ENCODE measurements at regions not wholly inside any gene's neighbourhood (a gene's known extent, or its start where the extent isn't known, plus 50 kb on each side); places are given as distances from the start of the nearest gene placed in this dataset.

GRCh38 chr5:93891491-93892480 lies 150.4 kb upstream of the POU5F2 start:
- DNase-seq: no peak
- Mint-ChIP-seq H3K27ac (no peak overlapping the region), H3K9me3 (no peaks in the 10 kb centered on the region), H3K4me1 (peaks cover 5% of the 10 kb centered on the region), H3K4me3 (no peak overlapping the region), H3K27me3 (no peaks in the 10 kb centered on the region)
- no peak for ATAC-seq

DNA sequence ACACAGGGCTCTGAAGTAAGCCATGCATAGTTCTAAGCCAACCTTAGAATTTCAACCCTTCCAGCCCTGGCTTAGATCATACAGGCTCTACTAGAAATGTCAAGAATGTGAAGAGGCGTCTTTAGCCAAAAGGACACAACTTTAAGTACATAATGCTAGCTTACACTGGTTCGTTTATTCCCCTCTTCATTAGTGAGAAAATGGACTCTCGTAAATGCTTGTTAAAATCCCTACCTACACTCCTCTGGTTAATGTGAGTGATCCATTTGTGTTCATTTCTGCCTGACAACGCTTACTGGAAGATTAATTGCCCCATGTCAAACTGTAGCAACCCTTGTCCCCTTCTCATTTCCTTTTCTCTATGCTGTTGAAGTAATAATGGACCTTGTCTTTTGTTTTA lies 149.3 kb upstream of the POU5F2 start:
- H3K9me3 Mint-ChIP-seq: no peaks in the 10 kb centered on the region
- peaks cover 12% of the 10 kb centered on the region for H3K4me1 Mint-ChIP-seq
- ATAC-seq: no peak
- no peak overlapping the region for H3K27ac Mint-ChIP-seq
- H3K4me3 Mint-ChIP-seq: no peak overlapping the region
- no peak for DNase-seq
- no peaks in the 10 kb centered on the region for H3K27me3 Mint-ChIP-seq

GRCh38 chr5:93887678-93888077 lies 146.3 kb upstream of the POU5F2 start:
- ATAC-seq: no peak
- H3K27ac Mint-ChIP-seq: no peak overlapping the region
- no peak for DNase-seq
- peaks cover 12% of the 10 kb centered on the region for H3K4me1 Mint-ChIP-seq
- no peak overlapping the region for H3K4me3 Mint-ChIP-seq
- H3K9me3 Mint-ChIP-seq: no peaks in the 10 kb centered on the region
- H3K27me3 Mint-ChIP-seq: no peaks in the 10 kb centered on the region

DNA sequence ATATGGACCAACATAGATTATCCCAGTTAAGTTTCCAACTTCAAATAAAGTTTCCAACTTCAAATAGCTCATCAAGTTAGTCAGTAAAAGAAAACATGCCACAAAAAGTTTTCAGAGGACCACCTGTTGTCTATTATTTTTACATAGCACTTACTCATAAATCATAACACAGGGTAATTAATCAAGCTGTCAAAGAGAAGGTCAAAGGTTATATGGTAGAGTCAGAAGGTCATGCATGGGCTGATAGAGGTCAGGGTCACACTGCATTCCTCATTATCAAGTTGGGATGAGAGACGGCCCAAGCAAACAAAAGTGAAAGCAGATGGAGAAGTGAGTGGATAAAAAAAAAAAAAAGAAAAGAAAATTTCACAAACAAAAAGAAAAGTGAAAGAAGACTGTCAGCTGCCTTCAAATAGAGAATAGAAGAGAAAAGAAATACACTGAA lies 145.5 kb upstream of the POU5F2 start:
- DNase-seq (no peak), ATAC-seq (no peak)
- H3K4me1 Mint-ChIP-seq: peaks cover 12% of the 10 kb centered on the region
- peak overlapping the region; percentile 36 to 58 for H3K4me3 Mint-ChIP-seq
- H3K27me3 Mint-ChIP-seq: no peaks in the 10 kb centered on the region
- no peaks in the 10 kb centered on the region for H3K9me3 Mint-ChIP-seq
- H3K27ac Mint-ChIP-seq: no peak overlapping the region

DNA sequence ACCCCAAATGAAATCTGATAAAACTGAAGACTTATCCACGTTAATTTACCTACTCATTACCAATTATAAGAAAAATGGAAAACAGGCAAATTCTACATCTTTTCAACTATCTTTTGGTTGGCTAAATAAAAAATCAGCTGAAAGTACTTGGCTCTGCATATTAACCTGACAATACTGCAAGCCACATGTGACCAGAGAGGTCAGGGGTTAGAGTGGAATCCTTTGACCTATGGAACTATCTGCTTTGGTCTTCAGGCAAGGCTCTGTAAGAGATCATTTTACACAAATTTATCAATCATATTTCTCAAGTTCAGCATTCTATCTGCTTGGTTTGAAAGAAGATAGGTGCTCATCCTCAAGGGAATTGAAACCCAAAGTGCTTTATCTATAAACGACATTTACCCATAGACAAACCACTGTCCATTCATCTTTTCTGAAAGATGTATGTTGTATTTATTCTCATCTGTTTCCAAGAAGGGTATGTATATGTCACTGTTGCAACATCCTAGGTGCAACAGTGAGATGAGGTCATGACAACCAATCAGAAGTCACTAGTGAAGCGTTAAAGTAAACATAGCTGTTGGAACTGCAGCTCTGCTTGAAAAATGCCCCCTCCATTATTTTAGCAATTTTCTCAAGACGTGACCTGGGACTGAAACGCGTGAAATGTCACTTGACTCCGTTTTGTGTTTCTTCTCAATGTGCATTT lies 144.9 kb upstream of the POU5F2 start:
- ATAC-seq: no peak
- Mint-ChIP-seq H3K27me3 (no peaks in the 10 kb centered on the region), H3K27ac (no peak overlapping the region), H3K4me1 (peaks cover 12% of the 10 kb centered on the region), H3K9me3 (no peaks in the 10 kb centered on the region), H3K4me3 (peak overlapping the region in 1 of 2 donors; percentile 36)
- DNase-seq: no peak

- no peak for DNase-seq
- Mint-ChIP-seq H3K27ac (no peak overlapping the region), H3K27me3 (no peaks in the 10 kb centered on the region), H3K9me3 (no peaks in the 10 kb centered on the region), H3K4me3 (no peak overlapping the region), H3K4me1 (peaks cover 12% of the 10 kb centered on the region)
- ATAC-seq: no peak
Observed at GRCh38 chr5:93884254-93884653, 142.9 kb upstream of the POU5F2 start.

DNA sequence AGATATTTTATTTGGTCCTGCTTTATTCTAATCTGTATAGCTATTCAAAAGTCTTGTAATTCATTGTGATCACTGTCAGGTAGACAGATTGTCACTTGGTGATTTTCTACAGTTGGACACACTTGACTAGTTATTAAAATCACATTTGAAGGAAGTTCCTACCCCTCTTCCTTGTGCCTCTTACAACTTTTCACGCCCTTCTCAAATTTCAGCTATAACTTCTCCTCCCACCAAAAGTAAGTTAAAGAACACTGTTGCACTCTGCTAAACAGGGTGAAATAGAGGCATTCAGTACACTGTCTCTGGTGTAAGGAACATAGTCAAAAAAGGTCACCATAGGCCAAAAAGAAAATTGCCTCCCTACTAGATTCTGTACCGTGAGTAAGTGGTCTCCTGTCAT lies 142.1 kb upstream of the POU5F2 start:
- H3K27ac Mint-ChIP-seq: no peak overlapping the region
- H3K9me3 Mint-ChIP-seq: no peaks in the 10 kb centered on the region
- DNase-seq (no peak), ATAC-seq (no peak)
- no peak overlapping the region for H3K4me3 Mint-ChIP-seq
- H3K4me1 Mint-ChIP-seq: peaks cover 12% of the 10 kb centered on the region
- no peaks in the 10 kb centered on the region for H3K27me3 Mint-ChIP-seq

- H3K4me3 Mint-ChIP-seq: no peak overlapping the region
- H3K4me1 Mint-ChIP-seq: peaks cover 15% of the 10 kb centered on the region
- H3K9me3 Mint-ChIP-seq: no peaks in the 10 kb centered on the region
- no peaks in the 10 kb centered on the region for H3K27me3 Mint-ChIP-seq
- DNase-seq (no peak), ATAC-seq (no peak)
- no peak overlapping the region for H3K27ac Mint-ChIP-seq
Observed at GRCh38 chr5:93875693-93876092, 134.3 kb upstream of the POU5F2 start.

DNA sequence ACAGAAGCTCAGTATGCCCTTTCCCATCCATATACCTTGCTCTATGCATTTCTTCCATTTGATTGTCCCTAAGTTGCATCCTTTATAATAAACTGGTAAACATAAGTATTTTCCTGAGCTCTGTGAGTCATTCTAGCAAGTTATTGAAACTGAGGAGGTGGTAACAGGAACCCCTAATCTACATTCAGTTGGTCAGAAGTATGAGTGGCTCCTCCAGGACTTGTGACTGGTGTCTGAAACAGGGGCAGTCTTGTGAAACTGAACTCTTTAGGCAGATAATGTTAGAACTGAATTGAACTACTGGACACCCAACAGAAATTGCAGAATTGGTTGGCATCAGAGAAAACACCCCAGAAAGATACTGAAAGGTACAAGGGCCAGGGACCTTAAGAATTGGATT lies 133.1 kb upstream of the POU5F2 start:
- no peak for DNase-seq
- H3K27ac Mint-ChIP-seq: no peak overlapping the region
- peak overlapping the region in 1 of 2 donors; percentile 55 for H3K4me3 Mint-ChIP-seq
- H3K27me3 Mint-ChIP-seq: no peaks in the 10 kb centered on the region
- no peaks in the 10 kb centered on the region for H3K9me3 Mint-ChIP-seq
- H3K4me1 Mint-ChIP-seq: peaks cover 15% of the 10 kb centered on the region
- ATAC-seq: peak; percentile 86

DNA sequence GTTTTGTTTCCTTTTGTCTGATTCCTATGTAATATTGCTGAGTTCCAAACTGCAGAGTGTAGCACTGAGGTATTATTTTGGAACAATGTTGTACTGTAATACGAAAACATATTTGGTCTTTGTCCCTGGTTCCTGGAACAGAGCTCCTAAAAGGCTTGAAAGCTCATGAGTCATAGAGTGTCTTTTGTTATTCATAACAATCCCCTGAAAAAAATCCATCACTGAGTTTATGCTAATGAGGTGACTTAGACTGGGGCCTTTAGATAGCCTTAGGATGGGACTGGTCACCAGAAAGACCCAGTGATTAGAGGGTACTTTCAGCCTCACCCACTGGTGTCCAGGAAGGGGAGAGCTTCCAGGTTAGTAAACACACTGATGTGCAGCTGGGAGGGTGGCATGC lies 132.7 kb upstream of the POU5F2 start:
- peak; percentile 96 for ATAC-seq

GRCh38 chr5:93873211-93873736 lies 131.9 kb upstream of the POU5F2 start:
- Mint-ChIP-seq H3K4me3 (peak overlapping the region in 1 of 2 donors; percentile 29), H3K27ac (no peak overlapping the region), H3K27me3 (no peaks in the 10 kb centered on the region), H3K4me1 (peaks cover 15% of the 10 kb centered on the region), H3K9me3 (no peaks in the 10 kb centered on the region)
- no peak for ATAC-seq
- DNase-seq: no peak

More for the DNA sequence above, 132.7 kb upstream of the POU5F2 start:
- Mint-ChIP-seq H3K27ac (peak overlapping the region; percentile 41 to 49), H3K4me3 (peak overlapping the region; percentile 29 to 55), H3K9me3 (no peaks in the 10 kb centered on the region), H3K4me1 (peaks cover 15% of the 10 kb centered on the region), H3K27me3 (no peaks in the 10 kb centered on the region)
- peak in 1 of 2 donors; percentile 13 for DNase-seq

DNA sequence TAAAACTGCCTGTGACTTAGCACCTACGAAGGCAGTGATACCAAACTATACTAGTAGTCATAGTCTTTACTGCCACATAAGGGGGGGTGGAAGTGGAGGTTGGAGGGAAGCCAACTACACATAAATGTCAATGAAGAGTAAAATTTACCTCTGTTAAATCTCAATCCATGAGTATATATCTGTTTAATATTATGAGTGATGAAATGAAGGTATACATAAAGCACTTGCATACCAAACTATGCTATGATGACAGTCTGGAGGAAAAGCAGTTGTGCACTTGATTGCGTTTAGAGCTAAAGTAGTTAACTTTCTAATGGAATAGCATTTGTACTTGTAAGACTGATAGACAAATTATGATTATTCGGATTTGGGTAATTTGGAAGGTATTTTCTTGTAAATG lies 129.2 kb upstream of the POU5F2 start:
- ATAC-seq: no peak
- peaks cover 15% of the 10 kb centered on the region for H3K4me1 Mint-ChIP-seq
- H3K4me3 Mint-ChIP-seq: no peak overlapping the region

DNA sequence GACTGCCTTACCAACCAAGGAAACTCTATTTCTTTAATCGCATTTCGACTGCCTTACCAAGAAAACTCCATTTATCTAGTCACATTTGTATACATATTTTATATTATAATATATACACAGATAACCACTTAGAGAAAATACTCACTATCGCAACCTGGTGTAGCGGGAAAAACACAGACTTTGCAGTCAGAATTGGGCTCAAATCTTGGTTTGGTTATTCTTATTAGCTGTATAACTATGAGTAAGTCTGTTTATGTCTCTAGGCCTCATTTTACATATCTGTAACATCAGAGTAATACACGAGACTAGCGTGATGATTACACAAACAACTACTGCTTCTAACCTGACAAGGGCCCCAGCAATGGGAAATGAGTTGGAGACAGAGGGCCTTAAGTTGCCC lies 127.5 kb upstream of the POU5F2 start:
- ATAC-seq (no peak), DNase-seq (no peak)
- Mint-ChIP-seq H3K4me1 (peaks cover 5% of the 10 kb centered on the region), H3K9me3 (no peaks in the 10 kb centered on the region), H3K27me3 (no peaks in the 10 kb centered on the region), H3K27ac (no peak overlapping the region), H3K4me3 (no peak overlapping the region)

More for the DNA sequence above, 129.2 kb upstream of the POU5F2 start:
- H3K27me3 Mint-ChIP-seq: no peaks in the 10 kb centered on the region
- no peaks in the 10 kb centered on the region for H3K9me3 Mint-ChIP-seq
- no peak overlapping the region for H3K27ac Mint-ChIP-seq
- DNase-seq: no peak

DNA sequence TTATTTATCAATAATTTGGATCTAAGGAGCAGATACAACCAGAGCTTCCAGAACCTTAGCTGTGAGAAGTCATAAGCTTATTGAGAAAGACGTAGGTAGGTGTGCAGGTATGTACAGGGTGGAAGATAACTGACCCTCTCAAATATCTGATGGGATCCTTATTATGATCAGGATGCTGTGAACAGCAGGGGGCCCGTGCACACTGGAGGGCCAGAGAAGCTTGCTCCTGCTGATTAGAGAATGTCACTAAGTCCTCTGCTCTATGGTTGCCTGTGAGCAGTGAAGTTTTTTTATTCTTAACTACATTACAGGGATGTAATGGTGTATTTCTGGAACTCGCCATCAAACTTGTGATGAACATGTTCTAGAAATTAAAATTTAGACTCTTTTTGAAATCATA lies 108.9 kb upstream of the POU5F2 start:
- DNase-seq (no peak), ATAC-seq (no peak)
- no peaks in the 10 kb centered on the region for H3K27me3 Mint-ChIP-seq
- no peaks in the 10 kb centered on the region for H3K4me1 Mint-ChIP-seq
- peaks cover 15 to 22% of the 10 kb centered on the region in 2 donors for H3K9me3 Mint-ChIP-seq
- H3K27ac Mint-ChIP-seq: no peak overlapping the region
- H3K4me3 Mint-ChIP-seq: no peak overlapping the region

GRCh38 chr5:93845376-93845775 lies 104.0 kb upstream of the POU5F2 start:
- ATAC-seq (no peak), DNase-seq (no peak)
- H3K9me3 Mint-ChIP-seq: peaks cover 28 to 32% of the 10 kb centered on the region in 2 donors
- H3K27ac Mint-ChIP-seq: no peak overlapping the region
- H3K4me3 Mint-ChIP-seq: no peak overlapping the region
- no peaks in the 10 kb centered on the region for H3K4me1 Mint-ChIP-seq
- H3K27me3 Mint-ChIP-seq: no peaks in the 10 kb centered on the region

DNA sequence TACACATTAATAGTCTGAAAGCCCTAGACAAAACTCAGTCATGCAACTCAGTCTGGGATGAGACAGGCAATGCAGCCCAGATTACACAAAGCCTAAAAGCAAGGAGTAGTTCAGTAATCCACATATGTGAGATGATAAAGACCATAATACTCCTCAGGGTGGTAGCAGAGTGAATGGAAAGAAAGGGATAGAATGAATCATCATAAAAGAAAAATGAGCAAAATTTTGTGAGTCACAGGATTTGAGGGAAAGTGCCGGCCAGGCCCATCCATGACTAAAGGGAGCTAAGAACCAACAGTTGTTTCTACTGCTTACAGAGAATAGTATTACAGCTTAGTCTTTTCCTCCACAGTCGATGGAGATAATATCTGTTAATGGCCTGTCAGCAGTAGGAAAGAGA lies 90.0 kb upstream of the POU5F2 start:
- Mint-ChIP-seq H3K27ac (no peak overlapping the region), H3K9me3 (peaks cover 5 to 30% of the 10 kb centered on the region in 2 donors), H3K4me3 (no peak overlapping the region), H3K4me1 (no peaks in the 10 kb centered on the region), H3K27me3 (no peaks in the 10 kb centered on the region)
- DNase-seq (no peak), ATAC-seq (no peak)
